Peyer's patch (tissue), 4 donors: ENCODE measurements at regions not wholly inside any gene's neighbourhood (a gene's known extent, or its start where the extent isn't known, plus 50 kb on each side); places are given as distances from the start of the nearest gene placed in this dataset.

Experiments used
- POLR2A ChIP-seq, 2 donors: fragments of 450-650 bp; IDR thresholded peaks; one replicate each; pipeline ENCODE4 v1.5.1; 2017; ENCODE audit warnings: antibody characterized with exemption in 2 of 2, mild to moderate bottlenecking in 2 of 2, moderate library complexity in 2 of 2
- TF ChIP-seq, protein P1 (sequence below), 6 experiments: fragments of 450-650 bp in 4 of 6; fragments of 200-600 bp in 2 of 6; sonication (generic) in 1 of 6; IDR thresholded peaks; one replicate each; pipeline ENCODE4 v1.5.1; 2017 to 2019; ENCODE audit warnings: antibody characterized with exemption in 6 of 6, mild to moderate bottlenecking in 3 of 6, moderate library complexity in 1 of 6

DNA sequence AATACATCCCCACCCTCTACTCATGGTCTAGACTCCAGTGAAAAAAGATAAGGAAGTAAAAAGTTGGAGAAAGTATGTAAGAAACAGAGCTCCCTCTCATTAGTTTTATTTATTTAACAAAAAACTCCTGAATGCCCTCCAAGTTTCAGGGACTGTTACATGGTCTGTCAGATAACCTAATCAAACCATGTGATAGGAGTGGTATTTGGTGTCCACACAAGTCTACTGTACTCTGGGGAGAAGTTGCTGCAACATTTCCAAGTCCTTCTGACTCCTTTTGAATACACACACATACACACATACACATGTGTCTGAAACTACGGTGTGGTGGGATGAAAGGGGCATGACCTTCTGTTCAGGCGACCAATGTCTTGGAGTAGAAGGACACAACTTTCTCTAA is 320.0 kb downstream of the ADGRG6 start:
- no peak for TF ChIP-seq POLR2A (IDR thresholded peaks at IDR 0.05)
- TF ChIP-seq, protein P1, sequence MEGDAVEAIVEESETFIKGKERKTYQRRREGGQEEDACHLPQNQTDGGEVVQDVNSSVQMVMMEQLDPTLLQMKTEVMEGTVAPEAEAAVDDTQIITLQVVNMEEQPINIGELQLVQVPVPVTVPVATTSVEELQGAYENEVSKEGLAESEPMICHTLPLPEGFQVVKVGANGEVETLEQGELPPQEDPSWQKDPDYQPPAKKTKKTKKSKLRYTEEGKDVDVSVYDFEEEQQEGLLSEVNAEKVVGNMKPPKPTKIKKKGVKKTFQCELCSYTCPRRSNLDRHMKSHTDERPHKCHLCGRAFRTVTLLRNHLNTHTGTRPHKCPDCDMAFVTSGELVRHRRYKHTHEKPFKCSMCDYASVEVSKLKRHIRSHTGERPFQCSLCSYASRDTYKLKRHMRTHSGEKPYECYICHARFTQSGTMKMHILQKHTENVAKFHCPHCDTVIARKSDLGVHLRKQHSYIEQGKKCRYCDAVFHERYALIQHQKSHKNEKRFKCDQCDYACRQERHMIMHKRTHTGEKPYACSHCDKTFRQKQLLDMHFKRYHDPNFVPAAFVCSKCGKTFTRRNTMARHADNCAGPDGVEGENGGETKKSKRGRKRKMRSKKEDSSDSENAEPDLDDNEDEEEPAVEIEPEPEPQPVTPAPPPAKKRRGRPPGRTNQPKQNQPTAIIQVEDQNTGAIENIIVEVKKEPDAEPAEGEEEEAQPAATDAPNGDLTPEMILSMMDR (IDR thresholded peaks at IDR 0.05) = no peak
